ENCODE measurements at regions not wholly inside any gene's neighbourhood (a gene's known extent, or its start where the extent isn't known, plus 50 kb on each side); places are given as distances from the start of the nearest gene placed in this dataset.

DNA sequence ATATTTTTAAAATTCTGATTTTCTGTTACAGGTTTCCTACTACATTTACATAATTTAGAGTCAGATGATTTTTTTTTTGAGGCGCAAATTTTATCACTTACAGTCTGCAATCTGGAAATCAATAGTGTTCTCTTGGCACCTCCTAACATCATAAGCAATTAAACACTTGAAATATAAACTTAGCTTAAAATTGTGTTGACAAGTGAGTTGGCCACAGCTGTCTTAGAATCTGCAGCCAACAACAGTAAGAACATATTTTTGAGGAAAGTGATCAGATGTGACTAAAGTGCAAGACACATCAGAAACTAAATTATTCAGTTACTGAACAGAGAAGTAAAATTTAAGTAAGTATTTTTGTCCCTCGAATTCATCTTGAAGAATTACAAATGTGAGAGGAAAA lies 726.7 kb upstream of the LRATD1 start:
- Histone ChIP-seq H3K27ac (replicated peaks) (no peak overlapping the region), H3K27me3 (ENCODE audit: insufficient read depth, poor library complexity, severe bottlenecking) (no peaks in the 10 kb centered on the region), H3K4me3 (replicated peaks; ENCODE audit: insufficient read depth, low read length) (no peak overlapping the region)
- TF ChIP-seq GABPA (IDR thresholded peaks at IDR 0.05; ENCODE audit: low read depth) (no peak), SPI1 (IDR thresholded peaks at IDR 0.05; ENCODE audit: borderline replicate concordance, low read depth) (no peak), POLR2AphosphoS5 (IDR thresholded peaks at IDR 0.05; ENCODE audit: low read depth) (no peak)
- TF ChIP-seq, protein P1, sequence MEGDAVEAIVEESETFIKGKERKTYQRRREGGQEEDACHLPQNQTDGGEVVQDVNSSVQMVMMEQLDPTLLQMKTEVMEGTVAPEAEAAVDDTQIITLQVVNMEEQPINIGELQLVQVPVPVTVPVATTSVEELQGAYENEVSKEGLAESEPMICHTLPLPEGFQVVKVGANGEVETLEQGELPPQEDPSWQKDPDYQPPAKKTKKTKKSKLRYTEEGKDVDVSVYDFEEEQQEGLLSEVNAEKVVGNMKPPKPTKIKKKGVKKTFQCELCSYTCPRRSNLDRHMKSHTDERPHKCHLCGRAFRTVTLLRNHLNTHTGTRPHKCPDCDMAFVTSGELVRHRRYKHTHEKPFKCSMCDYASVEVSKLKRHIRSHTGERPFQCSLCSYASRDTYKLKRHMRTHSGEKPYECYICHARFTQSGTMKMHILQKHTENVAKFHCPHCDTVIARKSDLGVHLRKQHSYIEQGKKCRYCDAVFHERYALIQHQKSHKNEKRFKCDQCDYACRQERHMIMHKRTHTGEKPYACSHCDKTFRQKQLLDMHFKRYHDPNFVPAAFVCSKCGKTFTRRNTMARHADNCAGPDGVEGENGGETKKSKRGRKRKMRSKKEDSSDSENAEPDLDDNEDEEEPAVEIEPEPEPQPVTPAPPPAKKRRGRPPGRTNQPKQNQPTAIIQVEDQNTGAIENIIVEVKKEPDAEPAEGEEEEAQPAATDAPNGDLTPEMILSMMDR (IDR thresholded peaks at IDR 0.05; ENCODE audit: insufficient read depth, low read length) = no peak
- TF ChIP-seq, protein P2, sequence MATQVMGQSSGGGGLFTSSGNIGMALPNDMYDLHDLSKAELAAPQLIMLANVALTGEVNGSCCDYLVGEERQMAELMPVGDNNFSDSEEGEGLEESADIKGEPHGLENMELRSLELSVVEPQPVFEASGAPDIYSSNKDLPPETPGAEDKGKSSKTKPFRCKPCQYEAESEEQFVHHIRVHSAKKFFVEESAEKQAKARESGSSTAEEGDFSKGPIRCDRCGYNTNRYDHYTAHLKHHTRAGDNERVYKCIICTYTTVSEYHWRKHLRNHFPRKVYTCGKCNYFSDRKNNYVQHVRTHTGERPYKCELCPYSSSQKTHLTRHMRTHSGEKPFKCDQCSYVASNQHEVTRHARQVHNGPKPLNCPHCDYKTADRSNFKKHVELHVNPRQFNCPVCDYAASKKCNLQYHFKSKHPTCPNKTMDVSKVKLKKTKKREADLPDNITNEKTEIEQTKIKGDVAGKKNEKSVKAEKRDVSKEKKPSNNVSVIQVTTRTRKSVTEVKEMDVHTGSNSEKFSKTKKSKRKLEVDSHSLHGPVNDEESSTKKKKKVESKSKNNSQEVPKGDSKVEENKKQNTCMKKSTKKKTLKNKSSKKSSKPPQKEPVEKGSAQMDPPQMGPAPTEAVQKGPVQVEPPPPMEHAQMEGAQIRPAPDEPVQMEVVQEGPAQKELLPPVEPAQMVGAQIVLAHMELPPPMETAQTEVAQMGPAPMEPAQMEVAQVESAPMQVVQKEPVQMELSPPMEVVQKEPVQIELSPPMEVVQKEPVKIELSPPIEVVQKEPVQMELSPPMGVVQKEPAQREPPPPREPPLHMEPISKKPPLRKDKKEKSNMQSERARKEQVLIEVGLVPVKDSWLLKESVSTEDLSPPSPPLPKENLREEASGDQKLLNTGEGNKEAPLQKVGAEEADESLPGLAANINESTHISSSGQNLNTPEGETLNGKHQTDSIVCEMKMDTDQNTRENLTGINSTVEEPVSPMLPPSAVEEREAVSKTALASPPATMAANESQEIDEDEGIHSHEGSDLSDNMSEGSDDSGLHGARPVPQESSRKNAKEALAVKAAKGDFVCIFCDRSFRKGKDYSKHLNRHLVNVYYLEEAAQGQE (IDR thresholded peaks at IDR 0.05; ENCODE audit: insufficient replicate concordance, low read depth) = no peak
- DNase-seq (ENCODE audit: low read depth in 1 of 2, low spot score in 1 of 2) = no peak

DNA sequence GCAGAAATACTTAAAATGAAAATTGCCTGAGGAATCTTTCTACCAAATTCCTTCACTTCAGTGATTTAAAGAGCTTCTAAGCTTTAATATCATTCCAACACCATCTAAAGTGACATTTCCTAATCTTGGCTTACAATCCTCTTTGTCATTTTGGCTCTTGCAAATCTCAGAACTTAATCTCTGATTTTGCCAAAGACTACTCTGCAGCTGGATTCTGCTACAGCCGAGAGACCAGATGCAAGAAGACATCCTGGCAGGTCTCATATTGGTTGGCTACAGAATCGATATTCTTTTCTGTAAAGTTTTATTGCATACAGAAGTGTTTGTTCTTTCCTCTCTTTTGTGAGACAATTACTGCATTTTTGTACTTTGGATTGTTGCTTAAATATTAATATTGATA lies 716.5 kb upstream of the LRATD1 start:
- TF ChIP-seq, protein P2 (IDR thresholded peaks at IDR 0.05; ENCODE audit: insufficient replicate concordance, low read depth) = no peak
- TF ChIP-seq SPI1 (IDR thresholded peaks at IDR 0.05; ENCODE audit: borderline replicate concordance, low read depth) (no peak), POLR2AphosphoS5 (IDR thresholded peaks at IDR 0.05; ENCODE audit: low read depth) (no peak), GABPA (IDR thresholded peaks at IDR 0.05; ENCODE audit: low read depth) (no peak)
- TF ChIP-seq, protein P1 (IDR thresholded peaks at IDR 0.05; ENCODE audit: insufficient read depth, low read length) = no peak
- no peak for DNase-seq (ENCODE audit: low read depth in 1 of 2, low spot score in 1 of 2)
- H3K27me3 ChIP-seq (ENCODE audit: insufficient read depth, poor library complexity, severe bottlenecking) = no peaks in the 10 kb centered on the region
- H3K4me3 ChIP-seq (replicated peaks; ENCODE audit: insufficient read depth, low read length) = no peak overlapping the region
- H3K27ac ChIP-seq (replicated peaks) = no peak overlapping the region

DNA sequence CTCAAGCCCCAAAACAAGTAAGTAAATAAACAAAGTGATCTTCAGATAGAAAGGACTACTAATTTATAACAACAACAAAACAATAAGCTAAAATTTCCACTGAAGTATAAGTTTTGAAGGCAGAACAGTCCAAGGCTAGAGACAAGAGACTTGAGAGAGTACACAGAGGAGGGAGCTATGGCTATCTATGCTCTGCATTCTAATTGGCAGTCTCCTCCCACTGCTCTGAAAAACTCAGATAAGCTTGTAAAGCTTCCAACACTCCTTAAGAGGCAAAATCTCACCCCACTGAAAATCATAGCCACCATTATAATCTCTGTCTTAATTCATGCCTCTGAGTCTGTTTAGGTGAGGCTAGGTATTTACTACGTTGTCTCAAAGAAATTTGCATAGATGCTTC lies 714.6 kb upstream of the LRATD1 start:
- no peak for DNase-seq (ENCODE audit: low read depth in 1 of 2, low spot score in 1 of 2)
- no peak overlapping the region for H3K27ac ChIP-seq (replicated peaks)
- H3K4me3 ChIP-seq (replicated peaks; ENCODE audit: insufficient read depth, low read length) = no peak overlapping the region
- H3K27me3 ChIP-seq (ENCODE audit: insufficient read depth, poor library complexity, severe bottlenecking) = no peaks in the 10 kb centered on the region
- TF ChIP-seq GABPA (IDR thresholded peaks at IDR 0.05; ENCODE audit: low read depth) = no peak
- TF ChIP-seq POLR2AphosphoS5 (IDR thresholded peaks at IDR 0.05; ENCODE audit: low read depth) = no peak
- TF ChIP-seq SPI1 (IDR thresholded peaks at IDR 0.05; ENCODE audit: borderline replicate concordance, low read depth) = no peak
- TF ChIP-seq, protein P2 (IDR thresholded peaks at IDR 0.05; ENCODE audit: insufficient replicate concordance, low read depth) = no peak
- TF ChIP-seq, protein P1 (IDR thresholded peaks at IDR 0.05; ENCODE audit: insufficient read depth, low read length) = no peak
